Endothelial cell of umbilical vein (primary cell): ENCODE measurements at regions not wholly inside any gene's neighbourhood (a gene's known extent, or its start where the extent isn't known, plus 50 kb on each side); places are given as distances from the start of the nearest gene placed in this dataset. TPM values are rescaled to one million over a fixed set of nuclear protein-coding genes. Genes with fewer than 3 reads are reported as not detected.
"Not testable (repeated sequence)": the region's sequence is repeated elsewhere in the genome, so short reads cannot be mapped to it uniquely, and the experiment has no call there.

Experiments
- BruUV-seq: library from RNA; stranded (reverse); fragments of 400-500 nt; replicated peaks from 2 replicates; lab custom pipeline; 2021; lab: Mats Ljungman, UMichigan
- CTCF ChIA-PET: fragments of 300-600, 350-600 bp; sonication (Branson Sonifier 250); formaldehyde crosslinking; loops from one replicate; lab custom pipeline; 2021; ENCODE audit warnings: antibody characterized with exemption, inconsistent platforms; lab: Charles Lee
- POLR2A ChIA-PET: fragments of 300-600, 350-600 bp; sonication (Branson Sonifier 250); formaldehyde crosslinking; loops from one replicate; lab custom pipeline; 2021; ENCODE audit warnings: antibody characterized with exemption, inconsistent platforms; lab: Charles Lee
- DNase-seq: peaks from one replicate; pipeline ENCODE4 v3.0.0-alpha.2; 2011; ENCODE audit warnings: low read depth, low spot score
- FAIRE-seq: peaks from 2 replicates; lab custom pipeline; 2011; peaks lifted over from hg19 to GRCh38; lab: Jason Lieb, UNC
- H2AFZ ChIP-seq: 2 replicates; pipeline ENCODE4 v1.6.0; 2012; ENCODE audit warnings: low read depth, low read length, control low read depth, inconsistent platforms
- H3K27ac ChIP-seq: 2 replicates; pipeline ENCODE4 v1.5.1; 2011; ENCODE audit warnings: low read depth, mild to moderate bottlenecking, control low read depth, low read length, moderate library complexity; ENCODE audit not compliant: insufficient read depth
- H3K27me3 ChIP-seq, 2 experiments: 2 replicates each; pipeline versions ENCODE4 v1.6.0 to v1.6.1; 2011; ENCODE audit warnings: low read length in 2 of 2, mixed read lengths in 1 of 2; ENCODE audit not compliant: control insufficient read depth in 2 of 2, insufficient read depth in 2 of 2
- H3K36me3 ChIP-seq, 2 experiments: 2 replicates in 1 of 2; 3 replicates in 1 of 2; pipeline ENCODE4 v1.5.1; 2011; ENCODE audit warnings: low read length in 2 of 2, mild to moderate bottlenecking in 1 of 2, moderate library complexity in 1 of 2; ENCODE audit not compliant: control insufficient read depth in 2 of 2, insufficient read depth in 2 of 2; ENCODE audit errors: extremely low read depth in 1 of 2
- H3K4me1 ChIP-seq: 3 replicates; pipeline ENCODE4 v1.5.1; 2011; ENCODE audit warnings: mild to moderate bottlenecking, low read length; ENCODE audit not compliant: control insufficient read depth, insufficient read depth; ENCODE audit errors: extremely low read depth
- H3K4me2 ChIP-seq: 2 replicates; pipeline ENCODE4 v1.6.1; 2011; ENCODE audit warnings: low read length, control low read depth, mixed read lengths; ENCODE audit not compliant: insufficient read depth
- H3K4me3 ChIP-seq, 3 experiments: fragments of 200-600 bp in 1 of 3; sonication (generic), shearing (Covaris generic) in 1 of 3; replicated peaks in 1 of 3; 2 replicates each; pipeline ENCODE4 v1.5.1; 2011 to 2016; ENCODE audit warnings: control low read depth in 3 of 3, low read length in 3 of 3, mild to moderate bottlenecking in 2 of 3, inconsistent platforms in 1 of 3, low read depth in 1 of 3, moderate library complexity in 1 of 3; ENCODE audit not compliant: insufficient read depth in 1 of 3
- H3K79me2 ChIP-seq: 2 replicates; pipeline ENCODE4 v1.6.0; 2012; ENCODE audit warnings: low read length, inconsistent platforms; ENCODE audit not compliant: control insufficient read depth, insufficient read depth
- H3K9ac ChIP-seq: replicated peaks from 2 replicates; pipeline ENCODE3; 2011; ENCODE audit warnings: low read length, control low read depth; ENCODE audit not compliant: insufficient read depth; ENCODE audit errors: extremely low read depth
- H3K9me1 ChIP-seq: replicated peaks from 3 replicates; pipeline ENCODE4 v1.6.0; 2011; ENCODE audit warnings: mild to moderate bottlenecking, low read length; ENCODE audit not compliant: control insufficient read depth, insufficient read depth; ENCODE audit errors: extremely low read depth
- H3K9me3 ChIP-seq: replicated peaks from 2 replicates; pipeline ENCODE4 v1.5.1; 2012; ENCODE audit warnings: low read length, inconsistent platforms; ENCODE audit not compliant: control insufficient read depth, insufficient read depth
- H4K20me1 ChIP-seq: replicated peaks from 2 replicates; pipeline ENCODE3; 2011; ENCODE audit warnings: mild to moderate bottlenecking, low read length; ENCODE audit not compliant: control insufficient read depth, insufficient read depth; ENCODE audit errors: extremely low read depth
- dilution Hi-C: fragments of 300-500 bp; cut with MboI; formaldehyde crosslinking; loops from one replicate; pipeline ENCODE4 v1.15.0; 2019; ENCODE audit warnings: low sequenced_read_pairs; ENCODE audit not compliant: extremely low pct_ligation_motif_present
- intact Hi-C: fragments of 100-400 bp; cut with micrococcal nuclease; formaldehyde crosslinking; loops from one replicate; pipeline ENCODE4 v1.10.0; 2022
- small RNA-seq: library from RNA; depleted of rRNA; stranded (forward); fragments of <200 nt; gene quantifications from one replicate; pipeline ENCODE3, GENCODE V24; 2012; ENCODE audit warnings: low replicate concordance, low read depth; ENCODE audit not compliant: insufficient read depth, insufficient read length

DNA sequence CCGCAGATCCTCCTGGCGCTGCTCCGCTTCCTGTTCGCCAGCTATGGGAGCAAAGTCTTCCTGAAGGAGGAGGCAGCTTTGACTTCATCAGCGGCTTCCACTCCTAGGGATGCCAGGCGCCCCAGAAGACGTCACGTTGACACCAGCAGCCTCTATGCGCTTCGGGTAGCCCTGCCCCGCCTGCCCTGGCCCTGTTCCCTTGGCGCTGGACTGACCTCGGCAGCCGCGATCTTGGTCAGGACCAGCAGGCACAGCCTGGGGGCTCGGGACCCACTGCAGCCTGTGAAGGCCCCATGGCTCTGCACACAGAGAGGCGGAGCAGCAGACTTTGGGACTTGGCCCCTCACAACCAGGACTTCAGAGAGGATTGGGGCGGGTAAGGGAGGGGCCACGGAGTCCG, 957.8 kb downstream of the RPIA start:
- H4K20me1 ChIP-seq, BruUV-seq, DNase-seq, dilution Hi-C loops, H3K27me3 ChIP-seq, H3K4me3 ChIP-seq, H3K79me2 ChIP-seq, H3K4me1 ChIP-seq, intact Hi-C loops, H3K4me2 ChIP-seq, POLR2A ChIA-PET, H3K36me3 ChIP-seq, H3K27ac ChIP-seq, H3K9me1 ChIP-seq, CTCF ChIA-PET, H3K9me3 ChIP-seq, FAIRE-seq, H2AFZ ChIP-seq, H3K9ac ChIP-seq: not testable (repeated sequence)

DNA sequence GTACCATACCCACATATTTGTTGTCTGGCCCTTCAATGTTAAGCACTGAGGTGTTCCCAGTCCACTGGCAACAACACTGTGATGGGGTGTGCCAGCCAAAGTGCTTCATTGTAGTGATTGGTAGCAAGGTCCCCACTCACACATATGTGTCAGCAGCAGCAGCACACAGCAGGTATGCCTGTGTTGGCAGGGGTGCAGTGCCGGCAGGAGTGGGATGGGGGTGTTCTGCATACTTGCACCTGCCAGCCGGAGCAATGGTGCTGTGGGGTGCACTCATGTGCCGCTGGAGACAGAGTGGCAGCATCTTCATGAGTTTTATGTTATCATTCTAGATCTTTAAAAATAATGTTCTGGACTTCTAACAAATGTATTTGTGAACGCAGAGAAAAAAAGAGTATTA, 987.8 kb downstream of the RPIA start:
- H3K4me1 ChIP-seq, H3K4me2 ChIP-seq, H3K9ac ChIP-seq, dilution Hi-C loops, H2AFZ ChIP-seq, H4K20me1 ChIP-seq, H3K27me3 ChIP-seq, H3K9me1 ChIP-seq, POLR2A ChIA-PET, H3K79me2 ChIP-seq, DNase-seq, FAIRE-seq, CTCF ChIA-PET, intact Hi-C loops, H3K4me3 ChIP-seq, H3K9me3 ChIP-seq, H3K36me3 ChIP-seq, BruUV-seq, H3K27ac ChIP-seq: not testable (repeated sequence)

Small RNA genes lying in the stretch of these regions (small RNA-seq; reads per million reads assigned to genes)
- gene RF00001 = not detected
